ENCODE measurements at regions not wholly inside any gene's neighbourhood (a gene's known extent, or its start where the extent isn't known, plus 50 kb on each side); places are given as distances from the start of the nearest gene placed in this dataset.
"Not testable (repeated sequence)": the region's sequence is repeated elsewhere in the genome, so short reads cannot be mapped to it uniquely, and the experiment has no call there.

DNA sequence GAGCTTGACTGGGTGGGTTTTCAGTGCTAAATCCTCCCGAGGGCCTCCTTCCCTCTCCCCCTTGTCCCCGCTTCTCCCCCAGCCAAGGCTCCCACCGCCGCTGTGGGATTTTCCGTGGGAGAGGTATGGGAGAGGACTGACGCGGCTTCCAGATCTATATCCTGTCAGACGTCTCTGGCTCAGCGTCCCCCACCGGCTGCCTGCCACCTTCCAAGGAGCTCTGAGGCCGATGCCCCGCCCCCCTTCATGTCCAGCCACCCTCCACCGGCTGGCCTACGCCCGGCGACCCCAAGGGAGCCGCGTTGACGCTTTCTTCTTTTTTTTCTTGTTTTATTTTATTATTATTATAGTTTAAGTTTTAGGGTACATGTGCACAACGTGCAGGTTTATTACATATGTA is 3916.7 kb upstream of the OR11H1 start:
- H3K4me1 ChIP-seq (ENCODE audit: control insufficient read depth in 3 of 3, insufficient read depth in 2 of 3, low read depth in 1 of 3, low read length in 2 of 3); H3K4me3 ChIP-seq (ENCODE audit: low read depth in 1 of 3, low read length in 3 of 3); DNase-seq; FAIRE-seq; H3K27me3 ChIP-seq (ENCODE audit: control insufficient read depth in 3 of 3, insufficient read depth in 3 of 3, low read length in 3 of 3); H3K36me3 ChIP-seq (ENCODE audit: control insufficient read depth in 3 of 3, insufficient read depth in 2 of 3, low read depth in 1 of 3, low read length in 3 of 3); H3K27ac ChIP-seq (ENCODE audit: low read depth in 1 of 3, low read length in 2 of 3): not testable (repeated sequence)
- 89 to 90% (median 89%) methylated on average over 20 of the region's 20 CpGs for WGBS, 3 donors
- H3K9me3 ChIP-seq (ENCODE audit: control insufficient read depth in 2 of 2, insufficient read depth in 1 of 2, low read depth in 1 of 2, low read length in 1 of 2) = peaks cover 2 to 30% of the 10 kb centered on the region in 2 donors

DNA sequence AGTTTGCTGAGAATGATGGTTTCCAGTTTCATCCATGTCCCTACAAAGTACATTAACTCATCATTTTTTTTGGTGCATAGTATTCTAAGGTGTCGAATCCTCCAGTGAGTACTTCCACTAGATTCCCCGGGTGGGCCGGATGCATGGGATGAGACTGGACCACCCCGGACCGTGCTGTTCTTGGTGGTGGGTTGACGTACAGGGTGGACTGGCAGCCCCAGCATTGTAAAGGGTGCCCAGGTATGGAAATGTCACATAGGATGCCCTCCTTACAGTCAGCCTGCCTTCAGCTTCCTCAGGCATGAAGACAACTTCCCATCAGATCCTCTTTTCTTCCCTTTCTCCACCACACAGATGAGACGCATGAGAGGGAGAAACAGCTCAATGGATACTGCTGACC is 3916.1 kb upstream of the OR11H1 start:
- DNase-seq; H3K27me3 ChIP-seq (ENCODE audit: control insufficient read depth in 3 of 3, insufficient read depth in 3 of 3, low read length in 3 of 3); H3K4me3 ChIP-seq (ENCODE audit: low read depth in 1 of 3, low read length in 3 of 3); FAIRE-seq; H3K27ac ChIP-seq (ENCODE audit: low read depth in 1 of 3, low read length in 2 of 3); H3K36me3 ChIP-seq (ENCODE audit: control insufficient read depth in 3 of 3, insufficient read depth in 2 of 3, low read depth in 1 of 3, low read length in 3 of 3); H3K4me1 ChIP-seq (ENCODE audit: control insufficient read depth in 3 of 3, insufficient read depth in 2 of 3, low read depth in 1 of 3, low read length in 2 of 3): not testable (repeated sequence)
- WGBS, 3 donors = 89 to 94% (median 91%) methylated on average over 7 of the region's 7 CpGs
- H3K9me3 ChIP-seq (ENCODE audit: control insufficient read depth in 2 of 2, insufficient read depth in 1 of 2, low read depth in 1 of 2, low read length in 1 of 2) = peaks cover 2 to 30% of the 10 kb centered on the region in 2 donors

DNA sequence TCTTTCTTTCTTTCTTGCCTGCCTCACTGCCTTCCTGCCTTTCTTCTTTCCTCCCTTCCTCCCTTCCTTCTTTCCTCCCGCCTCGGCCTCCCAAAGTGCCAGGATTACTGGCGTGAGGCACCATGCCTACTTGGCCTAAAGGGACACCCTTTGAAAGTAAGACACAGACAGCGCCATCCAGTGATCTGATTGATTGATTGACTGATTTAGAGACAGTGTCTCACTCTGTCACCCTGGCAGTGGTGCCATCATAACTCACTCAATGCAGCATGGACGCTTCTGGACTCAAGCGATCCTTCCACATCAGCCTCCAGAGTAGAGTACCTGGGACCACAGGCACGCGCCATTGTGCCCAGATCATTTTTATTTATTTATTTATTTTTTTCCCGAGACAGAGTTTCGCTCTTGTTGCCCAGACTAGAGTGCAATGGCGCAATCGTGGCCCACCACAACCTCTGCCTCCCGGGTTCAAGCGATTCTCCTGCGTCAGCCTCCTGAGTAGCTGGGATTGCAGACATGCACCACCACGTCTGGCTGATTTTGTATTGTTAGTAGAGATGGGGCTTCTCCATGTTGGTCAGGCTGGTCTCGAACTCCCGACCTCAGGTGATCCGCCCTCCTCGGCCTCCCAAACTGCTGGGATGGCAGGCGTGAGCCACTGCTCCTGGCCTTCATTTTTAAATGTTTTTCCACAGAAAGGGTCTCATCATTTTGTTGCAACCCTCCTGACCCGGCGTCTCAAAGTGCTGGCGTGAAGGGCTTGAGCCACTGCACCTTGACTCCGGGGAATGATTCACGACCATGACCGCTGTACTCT is 3914.7 kb upstream of the OR11H1 start:
- not testable (repeated sequence) for H3K27me3 ChIP-seq (ENCODE audit: control insufficient read depth in 3 of 3, insufficient read depth in 3 of 3, low read length in 3 of 3); FAIRE-seq; DNase-seq; H3K36me3 ChIP-seq (ENCODE audit: control insufficient read depth in 3 of 3, insufficient read depth in 2 of 3, low read depth in 1 of 3, low read length in 3 of 3); H3K4me1 ChIP-seq (ENCODE audit: control insufficient read depth in 3 of 3, insufficient read depth in 2 of 3, low read depth in 1 of 3, low read length in 2 of 3); H3K4me3 ChIP-seq (ENCODE audit: low read depth in 1 of 3, low read length in 3 of 3); H3K27ac ChIP-seq (ENCODE audit: low read depth in 1 of 3, low read length in 2 of 3)
- H3K9me3 ChIP-seq (ENCODE audit: control insufficient read depth in 2 of 2, insufficient read depth in 1 of 2, low read depth in 1 of 2, low read length in 1 of 2) = peaks cover 2 to 32% of the 10 kb centered on the region in 2 donors
- 83 to 89% (median 88%) methylated on average over 24 to 27 of the region's 27 CpGs for WGBS, 3 donors

DNA sequence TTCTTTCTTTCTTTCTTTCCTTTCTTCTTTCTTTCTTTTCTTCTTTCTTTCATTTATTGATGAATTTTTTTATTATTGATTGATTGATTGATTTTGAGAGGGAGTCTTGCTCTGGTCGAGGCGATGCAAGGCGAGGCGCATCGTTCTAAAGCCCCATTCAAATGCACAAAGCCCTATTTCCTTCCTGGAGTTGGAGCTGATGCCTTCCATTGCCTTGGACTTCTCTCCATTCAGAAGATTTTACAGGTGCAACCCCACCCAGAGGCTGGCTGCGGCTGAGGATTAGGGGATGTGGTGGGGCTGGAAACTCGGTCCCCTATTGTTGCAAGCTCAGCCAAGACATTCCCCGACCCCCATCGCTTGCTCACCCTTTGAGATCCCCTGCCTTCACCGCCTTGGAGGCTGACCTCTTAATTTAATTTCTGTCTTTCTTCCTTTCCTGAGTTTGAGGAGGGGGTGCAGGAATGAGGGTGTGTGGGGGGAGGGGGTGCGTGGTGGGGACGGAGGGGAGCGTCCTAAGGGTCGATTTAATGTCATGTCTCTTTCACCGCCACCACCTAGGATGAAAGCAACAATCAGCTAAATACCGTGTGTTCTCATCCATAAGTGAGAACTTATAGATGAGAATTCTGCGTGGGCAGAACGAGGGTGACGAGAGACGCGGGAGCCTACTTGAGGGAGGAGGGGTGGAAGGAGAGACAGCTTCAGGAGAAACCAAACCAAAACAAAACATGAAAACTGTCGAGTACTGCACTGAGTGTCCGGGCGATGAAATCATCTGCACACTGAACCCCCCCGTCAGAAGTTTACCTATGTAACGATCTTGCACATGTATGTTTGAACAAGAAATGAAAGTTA is 3913.9 kb upstream of the OR11H1 start:
- Histone ChIP-seq H3K27ac (ENCODE audit: low read depth in 1 of 3, low read length in 2 of 3) (no peak overlapping the region), H3K4me1 (ENCODE audit: control insufficient read depth in 3 of 3, insufficient read depth in 2 of 3, low read depth in 1 of 3, low read length in 2 of 3) (no peaks in the 10 kb centered on the region), H3K27me3 (ENCODE audit: control insufficient read depth in 3 of 3, insufficient read depth in 3 of 3, low read length in 3 of 3) (no peaks in the 10 kb centered on the region), H3K36me3 (ENCODE audit: control insufficient read depth in 3 of 3, insufficient read depth in 2 of 3, low read depth in 1 of 3, low read length in 3 of 3) (no peaks in the 10 kb centered on the region), H3K9me3 (ENCODE audit: control insufficient read depth in 2 of 2, insufficient read depth in 1 of 2, low read depth in 1 of 2, low read length in 1 of 2) (peaks cover 3 to 36% of the 10 kb centered on the region in 2 donors), H3K4me3 (ENCODE audit: low read depth in 1 of 3, low read length in 3 of 3) (no peak overlapping the region)
- DNase-seq (no peak), FAIRE-seq (no peak)
- WGBS, 3 donors = 86 to 87% (median 87%) methylated on average over 26 of the region's 26 CpGs

DNA sequence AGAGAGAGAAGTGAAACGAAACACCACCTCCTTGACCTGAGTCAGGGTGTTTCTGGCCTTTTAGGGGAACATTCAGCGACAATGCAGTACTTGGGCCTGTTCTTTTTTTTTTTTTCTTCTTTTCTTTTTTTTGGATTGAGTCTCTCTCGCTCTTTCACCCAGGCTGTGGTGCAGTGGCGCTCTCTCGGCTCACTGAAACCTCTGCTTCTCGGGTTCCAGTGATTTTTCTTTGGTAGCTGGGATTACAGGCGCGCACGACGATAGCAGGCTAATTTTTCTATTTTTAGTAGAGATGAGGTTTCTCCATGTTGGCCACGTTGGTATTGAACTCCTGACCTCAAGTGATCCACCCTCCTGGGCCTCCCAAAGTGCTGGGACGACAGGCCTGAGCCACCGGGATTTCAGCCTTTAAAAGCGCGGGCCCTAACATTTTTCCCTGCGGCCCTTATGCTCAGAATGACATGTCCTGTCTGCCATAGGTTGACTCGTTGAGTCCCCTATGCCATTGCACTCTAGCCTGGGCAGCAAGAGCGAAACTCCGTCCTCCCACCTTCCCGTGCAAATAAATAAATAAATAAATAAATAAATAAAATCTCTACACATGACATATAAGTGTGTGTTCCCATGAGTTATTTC is 3913.1 kb upstream of the OR11H1 start:
- 80 to 82% (median 81%) methylated on average over 20 of the region's 20 CpGs for WGBS, 3 donors
- DNase-seq; H3K36me3 ChIP-seq (ENCODE audit: control insufficient read depth in 3 of 3, insufficient read depth in 2 of 3, low read depth in 1 of 3, low read length in 3 of 3); H3K4me1 ChIP-seq (ENCODE audit: control insufficient read depth in 3 of 3, insufficient read depth in 2 of 3, low read depth in 1 of 3, low read length in 2 of 3); H3K4me3 ChIP-seq (ENCODE audit: low read depth in 1 of 3, low read length in 3 of 3); H3K27ac ChIP-seq (ENCODE audit: low read depth in 1 of 3, low read length in 2 of 3); FAIRE-seq; H3K27me3 ChIP-seq (ENCODE audit: control insufficient read depth in 3 of 3, insufficient read depth in 3 of 3, low read length in 3 of 3): not testable (repeated sequence)
- H3K9me3 ChIP-seq (ENCODE audit: control insufficient read depth in 2 of 2, insufficient read depth in 1 of 2, low read depth in 1 of 2, low read length in 1 of 2) = peaks cover 3 to 36% of the 10 kb centered on the region in 2 donors

DNA sequence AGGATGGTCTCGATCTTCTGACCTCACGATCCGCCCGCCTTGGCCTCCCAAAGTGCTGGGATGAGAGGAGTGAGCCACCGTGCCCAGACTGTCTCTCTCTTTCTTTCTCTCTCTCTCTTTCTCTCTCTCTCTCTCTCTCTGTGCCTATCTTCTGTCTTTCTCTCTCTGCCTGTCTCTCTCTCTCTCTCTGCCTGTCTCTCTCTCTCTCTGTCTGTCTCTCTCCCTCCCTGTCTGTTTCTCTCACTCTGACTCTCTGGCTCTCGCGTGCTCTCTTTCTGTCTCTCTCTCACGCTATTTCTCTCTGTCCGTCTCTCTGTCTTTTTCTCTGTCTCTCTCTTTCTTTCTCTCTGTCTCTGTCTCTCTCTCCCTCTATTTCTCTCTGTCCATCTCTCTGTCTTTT is 3911.2 kb upstream of the OR11H1 start:
- Histone ChIP-seq H3K9me3 (ENCODE audit: control insufficient read depth in 2 of 2, insufficient read depth in 1 of 2, low read depth in 1 of 2, low read length in 1 of 2) (peaks cover 5 to 32% of the 10 kb centered on the region in 2 donors), H3K4me1 (ENCODE audit: control insufficient read depth in 3 of 3, insufficient read depth in 2 of 3, low read depth in 1 of 3, low read length in 2 of 3) (no peaks in the 10 kb centered on the region), H3K27me3 (ENCODE audit: control insufficient read depth in 3 of 3, insufficient read depth in 3 of 3, low read length in 3 of 3) (no peaks in the 10 kb centered on the region), H3K36me3 (ENCODE audit: control insufficient read depth in 3 of 3, insufficient read depth in 2 of 3, low read depth in 1 of 3, low read length in 3 of 3) (no peaks in the 10 kb centered on the region), H3K27ac (ENCODE audit: low read depth in 1 of 3, low read length in 2 of 3) (no peak overlapping the region), H3K4me3 (ENCODE audit: low read depth in 1 of 3, low read length in 3 of 3) (no peak overlapping the region)
- FAIRE-seq (no peak), DNase-seq (no peak)
- WGBS, 3 donors = 87 to 93% (median 90%) methylated on average over 9 of the region's 9 CpGs

DNA sequence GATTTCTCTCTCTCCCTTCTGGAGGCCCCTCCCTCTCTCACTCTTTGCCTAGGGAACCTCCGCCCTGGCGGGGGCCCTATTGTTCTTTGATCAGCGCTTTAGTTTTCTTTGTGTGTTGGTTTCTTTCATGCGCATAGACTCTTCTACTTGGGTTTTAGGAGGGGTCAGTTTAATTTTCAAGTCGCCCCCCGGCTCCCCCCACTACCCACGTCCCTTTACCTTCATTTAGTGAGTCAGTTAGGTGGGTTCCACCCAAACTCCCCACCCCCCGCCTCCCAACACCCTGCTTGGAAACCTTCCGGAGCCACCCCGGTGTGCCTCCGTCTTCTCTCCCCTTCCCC is 3909.7 kb upstream of the OR11H1 start:
- not testable (repeated sequence) for DNase-seq; H3K27me3 ChIP-seq (ENCODE audit: control insufficient read depth in 3 of 3, insufficient read depth in 3 of 3, low read length in 3 of 3); H3K36me3 ChIP-seq (ENCODE audit: control insufficient read depth in 3 of 3, insufficient read depth in 2 of 3, low read depth in 1 of 3, low read length in 3 of 3); FAIRE-seq; H3K27ac ChIP-seq (ENCODE audit: low read depth in 1 of 3, low read length in 2 of 3); H3K4me3 ChIP-seq (ENCODE audit: low read depth in 1 of 3, low read length in 3 of 3); H3K4me1 ChIP-seq (ENCODE audit: control insufficient read depth in 3 of 3, insufficient read depth in 2 of 3, low read depth in 1 of 3, low read length in 2 of 3)
- peaks cover 5 to 29% of the 10 kb centered on the region in 2 donors for H3K9me3 ChIP-seq (ENCODE audit: control insufficient read depth in 2 of 2, insufficient read depth in 1 of 2, low read depth in 1 of 2, low read length in 1 of 2)
- 57 to 60% (median 59%) methylated on average over 9 to 11 of the region's 11 CpGs for WGBS, 3 donors

DNA sequence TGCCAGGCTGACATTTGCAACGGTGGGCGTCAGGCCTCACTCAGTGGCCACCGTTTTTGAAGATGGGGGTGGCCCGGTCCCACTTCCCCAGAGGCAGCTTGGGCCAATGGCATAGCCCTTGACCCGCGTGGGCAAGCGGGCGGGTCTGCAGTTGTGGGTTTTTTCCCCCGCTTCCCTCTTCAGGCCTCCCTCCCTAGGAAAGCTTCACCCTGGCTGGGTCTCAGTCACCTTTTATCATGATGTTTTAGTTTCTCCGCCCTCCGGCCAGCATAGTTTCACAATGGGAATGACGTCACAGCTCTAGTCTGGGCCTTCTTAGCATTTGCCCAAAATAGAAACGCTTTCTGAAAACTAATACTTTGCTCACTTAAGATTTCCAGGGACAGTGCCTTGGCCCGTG is 3909.3 kb upstream of the OR11H1 start:
- not testable (repeated sequence) for H3K27ac ChIP-seq (ENCODE audit: low read depth in 1 of 3, low read length in 2 of 3); H3K4me1 ChIP-seq (ENCODE audit: control insufficient read depth in 3 of 3, insufficient read depth in 2 of 3, low read depth in 1 of 3, low read length in 2 of 3); FAIRE-seq; H3K27me3 ChIP-seq (ENCODE audit: control insufficient read depth in 3 of 3, insufficient read depth in 3 of 3, low read length in 3 of 3); DNase-seq; H3K36me3 ChIP-seq (ENCODE audit: control insufficient read depth in 3 of 3, insufficient read depth in 2 of 3, low read depth in 1 of 3, low read length in 3 of 3); H3K4me3 ChIP-seq (ENCODE audit: low read depth in 1 of 3, low read length in 3 of 3)
- peaks cover 3 to 27% of the 10 kb centered on the region in 2 donors for H3K9me3 ChIP-seq (ENCODE audit: control insufficient read depth in 2 of 2, insufficient read depth in 1 of 2, low read depth in 1 of 2, low read length in 1 of 2)
- 73 to 86% (median 80%) methylated on average over 14 of the region's 14 CpGs for WGBS, 3 donors

Measured in small intestine (tissue), 7 donors.